Hepatocyte (in vitro differentiated cells): ENCODE measurements at regions not wholly inside any gene's neighbourhood (a gene's known extent, or its start where the extent isn't known, plus 50 kb on each side); places are given as distances from the start of the nearest gene placed in this dataset.

ENCODE experiments used
- DNase-seq: peaks from one replicate; pipeline ENCODE4 v3.0.0-alpha.2; 2016; ENCODE audit warnings: low spot score
- H2AFZ ChIP-seq: fragments of 200-600 bp; sonication (generic); 2 replicates; pipeline ENCODE4 v1.6.0; 2016; ENCODE audit warnings: antibody characterized with exemption, mild to moderate bottlenecking
- H3K27ac ChIP-seq: fragments of 200-600 bp; sonication (generic); 2 replicates; pipeline ENCODE4 v1.5.1; 2016; ENCODE audit warnings: mild to moderate bottlenecking
- H3K27me3 ChIP-seq: fragments of 200-600 bp; sonication (generic); 2 replicates; pipeline ENCODE4 v1.6.1; 2016
- H3K36me3 ChIP-seq: fragments of 200-600 bp; sonication (generic); replicated peaks from 2 replicates; pipeline ENCODE4 v1.5.1; 2016; ENCODE audit warnings: low read depth; ENCODE audit not compliant: insufficient read depth
- H3K4me1 ChIP-seq: fragments of 200-600 bp; sonication (generic); 2 replicates; pipeline ENCODE4 v1.5.1; 2016; ENCODE audit warnings: mild to moderate bottlenecking, moderate library complexity; ENCODE audit not compliant: insufficient read depth
- H3K4me2 ChIP-seq: fragments of 200-600 bp; sonication (generic); 2 replicates; pipeline ENCODE4 v1.6.0; 2016
- H3K4me3 ChIP-seq: fragments of 200-600 bp; sonication (generic); 2 replicates; pipeline ENCODE4 v1.5.1; 2016; ENCODE audit warnings: mild to moderate bottlenecking
- H3K79me2 ChIP-seq: fragments of 200-600 bp; sonication (generic); 2 replicates; pipeline ENCODE4 v1.6.0; 2017; ENCODE audit warnings: mild to moderate bottlenecking
- H3K9me2 ChIP-seq: fragments of 200-600 bp; sonication (generic); replicated peaks from 2 replicates; pipeline ENCODE4 v1.6.0; 2017; ENCODE audit warnings: mild to moderate bottlenecking; ENCODE audit not compliant: insufficient read depth
- H3K9me3 ChIP-seq: fragments of 200-600 bp; sonication (generic); 2 replicates; pipeline ENCODE4 v1.5.1; 2016; ENCODE audit warnings: low read depth, mild to moderate bottlenecking
- H4K20me1 ChIP-seq: fragments of 200-600 bp; sonication (generic); 2 replicates; pipeline ENCODE4 v1.6.0; 2016; ENCODE audit warnings: mild to moderate bottlenecking; ENCODE audit not compliant: insufficient read depth, poor library complexity, severe bottlenecking
- CTCF ChIP-seq: fragments of 200-600 bp; sonication (generic); IDR thresholded peaks from 2 replicates; pipeline ENCODE4 v1.5.1; 2016; ENCODE audit warnings: antibody characterized with exemption, mild to moderate bottlenecking; ENCODE audit not compliant: poor library complexity
- EZH2 ChIP-seq: fragments of 200-600 bp; sonication (generic); IDR thresholded peaks from 2 replicates; pipeline ENCODE4 v1.6.1; 2016; ENCODE audit warnings: antibody characterized with exemption, mild to moderate bottlenecking, borderline replicate concordance
- EZH2phosphoT487 ChIP-seq: fragments of 200-600 bp; sonication (generic); IDR thresholded peaks from one replicate; pipeline ENCODE4 v1.6.1; 2018; ENCODE audit warnings: antibody characterized with exemption, mild to moderate bottlenecking, low read depth, moderate library complexity; ENCODE audit not compliant: unreplicated experiment, severe bottlenecking
- WGBS: methylation state at CpG from one replicate; pipeline ENCODE4 v1.1.6; 2016; ENCODE audit warnings: low lambda C conversion rate; ENCODE audit errors: missing lambda C conversion rate; 5-methylcytosine and 5-hydroxymethylcytosine counted together

DNA sequence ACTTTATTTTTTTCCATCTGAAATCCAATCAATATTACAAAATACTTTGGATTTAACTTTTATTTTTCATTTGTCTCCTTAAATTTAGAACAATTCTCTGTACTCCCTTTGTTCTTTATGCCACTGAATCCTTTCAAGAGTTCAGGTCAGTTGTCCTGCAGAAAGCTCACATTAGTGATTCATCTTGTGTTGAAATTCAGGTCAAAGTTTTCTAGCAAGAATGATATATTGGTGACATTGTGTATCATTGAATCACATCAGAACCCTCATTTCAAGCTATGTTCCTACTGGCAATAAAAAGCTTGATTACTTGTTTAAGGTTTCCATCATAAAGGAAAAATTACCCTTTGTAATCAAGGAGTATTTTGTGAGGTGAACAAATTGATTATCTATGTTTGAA, 378.8 kb upstream of the STEAP1 start:
- Histone ChIP-seq H3K4me1 (no peaks in the 10 kb centered on the region), H3K9me2 (no peaks in the 10 kb centered on the region), H3K4me2 (no peak overlapping the region), H3K9me3 (no peaks in the 10 kb centered on the region), H3K4me3 (no peak overlapping the region), H2AFZ (no peak overlapping the region), H4K20me1 (no peaks in the 10 kb centered on the region), H3K27ac (no peak overlapping the region), H3K36me3 (no peaks in the 10 kb centered on the region), H3K79me2 (no peaks in the 10 kb centered on the region), H3K27me3 (no peaks in the 10 kb centered on the region)
- no peak for DNase-seq
- TF ChIP-seq CTCF (no peak), EZH2 (no peak), EZH2phosphoT487 (no peak)

- Histone ChIP-seq H3K9me2 (no peaks in the 10 kb centered on the region), H3K9me3 (no peaks in the 10 kb centered on the region), H3K27me3 (no peaks in the 10 kb centered on the region), H3K27ac (no peak overlapping the region), H3K4me2 (no peak overlapping the region), H2AFZ (no peak overlapping the region), H4K20me1 (no peaks in the 10 kb centered on the region), H3K36me3 (no peaks in the 10 kb centered on the region), H3K4me1 (no peaks in the 10 kb centered on the region), H3K4me3 (no peak overlapping the region), H3K79me2 (no peaks in the 10 kb centered on the region)
- 92% methylated on average over 2 of the region's 2 CpGs for WGBS
- DNase-seq = no peak
- TF ChIP-seq CTCF = no peak
- no peak for TF ChIP-seq EZH2phosphoT487
- no peak for TF ChIP-seq EZH2
These were observed 377.3 kb upstream of the STEAP1 start for GRCh38 chr7:89776980-89777379.

DNA sequence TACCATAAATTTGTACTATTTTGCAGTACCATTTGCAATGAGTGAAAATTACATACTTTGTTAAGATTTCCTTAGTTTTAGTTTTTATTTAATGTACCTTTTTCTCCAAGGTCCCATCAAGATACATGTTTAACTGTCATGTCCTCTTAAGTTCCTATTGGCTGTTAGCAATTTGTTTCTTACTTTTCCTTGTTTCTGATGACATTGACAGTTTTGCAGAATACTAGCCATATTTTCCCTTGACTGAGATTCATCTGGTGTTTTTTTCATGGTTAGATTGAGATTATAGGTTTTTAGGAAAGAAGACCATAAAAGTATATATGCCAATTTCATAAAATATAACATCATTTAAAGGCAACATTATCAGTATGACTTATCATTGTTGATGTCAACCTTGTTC, 376.8 kb upstream of the STEAP1 start:
- Histone ChIP-seq H3K79me2 (no peaks in the 10 kb centered on the region), H3K9me3 (no peaks in the 10 kb centered on the region), H3K4me2 (no peak overlapping the region), H2AFZ (no peak overlapping the region), H3K4me3 (no peak overlapping the region), H4K20me1 (no peaks in the 10 kb centered on the region), H3K27ac (no peak overlapping the region), H3K4me1 (no peaks in the 10 kb centered on the region), H3K36me3 (no peaks in the 10 kb centered on the region), H3K27me3 (no peaks in the 10 kb centered on the region), H3K9me2 (no peaks in the 10 kb centered on the region)
- TF ChIP-seq EZH2 (no peak), EZH2phosphoT487 (no peak), CTCF (no peak)
- no peak for DNase-seq

GRCh38 chr7:89780291-89780690, 374.0 kb upstream of the STEAP1 start:
- Histone ChIP-seq H3K9me2 (no peaks in the 10 kb centered on the region), H3K4me3 (no peak overlapping the region), H3K36me3 (no peaks in the 10 kb centered on the region), H3K79me2 (no peaks in the 10 kb centered on the region), H3K27me3 (no peaks in the 10 kb centered on the region), H3K9me3 (no peaks in the 10 kb centered on the region), H2AFZ (no peak overlapping the region), H4K20me1 (no peaks in the 10 kb centered on the region), H3K4me2 (no peak overlapping the region), H3K27ac (no peak overlapping the region), H3K4me1 (no peaks in the 10 kb centered on the region)
- 77% methylated on average over 4 of the region's 4 CpGs for WGBS
- DNase-seq = no peak
- no peak for TF ChIP-seq EZH2
- TF ChIP-seq CTCF = no peak
- no peak for TF ChIP-seq EZH2phosphoT487
